Coronary artery (tissue), 2 donors: ENCODE measurements at regions not wholly inside any gene's neighbourhood (a gene's known extent, or its start where the extent isn't known, plus 50 kb on each side); places are given as distances from the start of the nearest gene placed in this dataset.

Experiments
- DNase-seq: peaks from one replicate; pipeline ENCODE4 v3.0.0-alpha.2; 2017; ENCODE audit warnings: low spot score
- H3K27ac ChIP-seq, 2 donors: fragments of 200-600 bp; sonication (generic); one replicate each; pipeline ENCODE4 v1.5.1; 2016 to 2019
- H3K4me3 ChIP-seq: fragments of 200-600 bp; sonication (generic); 2 replicates; pipeline ENCODE4 v1.5.1; 2016; ENCODE audit warnings: mild to moderate bottlenecking, moderate library complexity
- TF ChIP-seq, protein P1 (sequence below): fragments of 200-600 bp; sonication (generic); IDR thresholded peaks from one replicate; pipeline ENCODE4 v1.5.1; 2019; ENCODE audit warnings: antibody characterized with exemption

DNA sequence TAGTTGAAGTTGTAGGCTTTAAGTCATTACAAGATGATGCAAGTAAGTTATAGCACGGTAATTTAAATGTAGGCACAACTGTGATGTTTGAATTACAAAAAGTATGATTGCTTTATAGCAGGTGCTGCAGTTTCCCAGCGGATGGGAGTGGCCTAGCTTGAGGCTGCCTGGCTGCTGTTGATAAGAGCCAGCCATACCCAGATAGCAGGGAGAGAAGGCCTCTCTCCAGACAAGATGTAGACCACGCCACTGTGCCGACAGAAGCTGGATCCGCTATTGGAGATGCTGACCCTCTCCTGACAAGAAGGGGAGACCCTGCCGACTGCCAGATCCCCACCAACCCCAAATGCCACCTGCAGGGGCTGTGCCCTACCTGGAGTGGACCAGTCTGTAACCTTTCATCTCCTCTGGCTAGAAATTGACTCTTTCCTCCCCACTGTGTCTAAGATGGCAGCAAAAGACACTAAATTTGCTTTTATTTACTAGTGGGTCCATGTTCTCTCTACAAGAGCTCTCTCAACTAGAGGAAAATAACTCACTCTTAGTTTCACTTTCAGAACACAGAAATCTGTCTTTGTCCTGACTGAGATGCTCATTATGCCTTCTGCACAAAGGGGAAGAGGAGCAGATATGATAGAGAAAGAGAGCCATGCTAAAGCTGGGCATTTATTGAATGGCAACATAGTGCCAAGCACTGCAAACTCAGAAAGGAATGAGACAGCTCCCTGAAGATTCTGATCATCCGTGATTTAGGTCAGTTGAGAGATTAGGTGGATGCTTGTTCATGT lies 127.9 kb downstream of the URB2 start:
- no peak for DNase-seq
- H3K4me3 ChIP-seq = no peak overlapping the region
- H3K27ac ChIP-seq = no peak overlapping the region
- TF ChIP-seq, protein P1, sequence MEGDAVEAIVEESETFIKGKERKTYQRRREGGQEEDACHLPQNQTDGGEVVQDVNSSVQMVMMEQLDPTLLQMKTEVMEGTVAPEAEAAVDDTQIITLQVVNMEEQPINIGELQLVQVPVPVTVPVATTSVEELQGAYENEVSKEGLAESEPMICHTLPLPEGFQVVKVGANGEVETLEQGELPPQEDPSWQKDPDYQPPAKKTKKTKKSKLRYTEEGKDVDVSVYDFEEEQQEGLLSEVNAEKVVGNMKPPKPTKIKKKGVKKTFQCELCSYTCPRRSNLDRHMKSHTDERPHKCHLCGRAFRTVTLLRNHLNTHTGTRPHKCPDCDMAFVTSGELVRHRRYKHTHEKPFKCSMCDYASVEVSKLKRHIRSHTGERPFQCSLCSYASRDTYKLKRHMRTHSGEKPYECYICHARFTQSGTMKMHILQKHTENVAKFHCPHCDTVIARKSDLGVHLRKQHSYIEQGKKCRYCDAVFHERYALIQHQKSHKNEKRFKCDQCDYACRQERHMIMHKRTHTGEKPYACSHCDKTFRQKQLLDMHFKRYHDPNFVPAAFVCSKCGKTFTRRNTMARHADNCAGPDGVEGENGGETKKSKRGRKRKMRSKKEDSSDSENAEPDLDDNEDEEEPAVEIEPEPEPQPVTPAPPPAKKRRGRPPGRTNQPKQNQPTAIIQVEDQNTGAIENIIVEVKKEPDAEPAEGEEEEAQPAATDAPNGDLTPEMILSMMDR = no peak

DNA sequence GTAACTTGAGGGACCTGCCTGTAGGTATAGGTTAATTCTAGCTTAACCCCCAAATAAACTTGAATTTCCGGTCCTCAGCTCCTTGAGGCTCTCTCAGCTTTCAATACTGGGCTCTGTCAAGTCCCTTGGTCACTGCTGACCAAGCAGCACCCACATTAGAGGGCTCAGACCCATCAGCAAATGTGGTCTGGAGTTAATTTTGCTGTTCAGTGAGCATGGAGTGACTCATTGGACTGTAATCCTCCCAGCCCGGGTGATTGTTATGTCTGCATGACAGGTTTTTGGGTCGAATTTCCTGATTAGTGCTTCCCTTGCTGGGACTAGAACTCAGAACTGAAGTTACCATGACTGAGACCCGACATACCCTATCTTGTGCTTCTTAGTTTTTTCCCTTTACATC lies 130.6 kb downstream of the URB2 start:
- H3K4me3 ChIP-seq = no peak overlapping the region
- H3K27ac ChIP-seq = no peak overlapping the region
- no peak for DNase-seq
- TF ChIP-seq, protein P1 = no peak

DNA sequence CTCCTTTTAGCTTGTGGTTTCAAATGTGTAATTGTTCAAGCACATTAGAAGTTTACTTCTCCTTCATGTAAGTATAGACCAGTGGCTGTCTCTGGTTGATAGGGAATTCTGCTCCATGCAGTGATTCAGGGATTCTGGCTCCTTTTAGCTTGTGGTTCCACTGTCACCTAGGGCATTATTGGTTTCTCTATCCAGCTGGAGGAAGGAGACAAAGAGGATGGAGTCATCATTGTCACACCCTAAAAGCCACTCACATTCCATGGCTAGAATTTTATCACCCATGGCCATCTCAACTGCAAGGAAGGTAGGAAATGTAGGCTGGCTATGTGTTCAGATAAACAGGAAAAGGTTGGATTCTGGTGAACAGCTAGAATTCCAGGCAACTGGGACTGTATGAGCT lies 131.2 kb downstream of the URB2 start:
- H3K4me3 ChIP-seq = no peak overlapping the region
- no peak overlapping the region for H3K27ac ChIP-seq
- TF ChIP-seq, protein P1 = no peak

DNA sequence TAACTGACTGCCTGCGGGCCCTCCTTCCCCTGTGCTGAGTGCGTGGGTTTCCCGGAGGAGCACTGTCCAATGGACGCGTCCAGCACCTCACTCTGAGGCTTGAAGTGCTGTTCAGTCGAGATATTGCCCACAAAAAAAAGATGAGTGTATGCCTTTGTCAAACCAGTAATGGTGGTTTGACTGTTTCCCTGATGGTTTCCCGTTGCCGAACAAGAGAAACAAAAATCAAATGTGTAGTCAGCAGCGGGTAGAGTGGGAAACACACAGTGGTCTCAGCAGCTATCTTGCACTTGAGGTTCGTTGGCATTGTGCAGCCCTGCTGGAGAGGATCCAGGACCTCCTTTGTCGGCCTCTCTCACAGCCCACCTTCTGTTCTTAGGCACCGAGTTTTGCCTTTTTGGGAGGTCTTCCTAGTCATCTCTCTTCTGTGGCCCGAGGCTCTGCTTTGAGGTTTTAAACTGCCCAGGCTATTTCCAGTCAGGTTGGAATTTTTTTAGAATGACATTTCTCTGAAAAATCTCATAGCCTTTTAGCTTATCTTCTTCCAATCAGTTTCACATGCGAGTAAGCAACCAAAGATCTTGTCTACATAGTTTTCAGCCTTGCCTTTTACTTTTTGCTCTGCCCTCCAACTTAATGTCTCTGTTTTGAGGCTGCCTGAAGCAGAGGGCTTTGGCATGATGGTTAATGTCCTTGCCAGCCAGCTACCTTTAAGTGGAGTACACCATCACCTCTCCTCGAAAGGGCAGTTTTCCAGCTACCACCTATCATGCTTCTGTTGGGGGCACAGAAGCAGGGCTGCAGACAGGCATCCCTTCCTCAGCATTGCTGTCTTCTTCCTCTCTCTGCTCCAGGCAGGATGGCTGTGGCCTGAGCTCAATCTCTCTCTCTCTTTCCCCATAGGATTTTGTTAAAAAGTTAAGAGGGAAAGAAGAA lies 132.3 kb downstream of the URB2 start:
- TF ChIP-seq, protein P1 = no peak
- no peak overlapping the region for H3K4me3 ChIP-seq
- no peak for DNase-seq
- no peak overlapping the region for H3K27ac ChIP-seq

More for the DNA sequence above, 131.2 kb downstream of the URB2 start:
- DNase-seq = no peak

DNA sequence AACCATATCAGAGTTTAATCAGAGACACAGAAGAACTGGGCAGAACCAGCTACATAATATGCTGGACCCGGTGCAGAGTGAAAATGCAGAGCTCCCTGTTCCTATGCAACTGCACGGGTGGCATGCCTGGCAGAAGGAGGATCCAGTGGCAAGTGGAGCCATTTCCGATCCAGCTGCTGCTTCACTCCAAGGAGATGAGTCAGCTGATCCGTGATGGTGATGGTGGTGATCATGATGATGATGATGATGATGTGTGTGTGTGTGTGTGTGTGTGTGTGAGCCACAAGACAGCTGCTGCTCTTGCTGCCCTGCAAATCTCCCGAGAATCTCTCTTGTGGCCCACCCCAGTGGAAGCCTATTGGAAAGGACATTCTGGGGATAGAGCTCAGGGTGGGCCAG lies 133.0 kb downstream of the URB2 start:
- no peak overlapping the region for H3K4me3 ChIP-seq
- no peak for DNase-seq

DNA sequence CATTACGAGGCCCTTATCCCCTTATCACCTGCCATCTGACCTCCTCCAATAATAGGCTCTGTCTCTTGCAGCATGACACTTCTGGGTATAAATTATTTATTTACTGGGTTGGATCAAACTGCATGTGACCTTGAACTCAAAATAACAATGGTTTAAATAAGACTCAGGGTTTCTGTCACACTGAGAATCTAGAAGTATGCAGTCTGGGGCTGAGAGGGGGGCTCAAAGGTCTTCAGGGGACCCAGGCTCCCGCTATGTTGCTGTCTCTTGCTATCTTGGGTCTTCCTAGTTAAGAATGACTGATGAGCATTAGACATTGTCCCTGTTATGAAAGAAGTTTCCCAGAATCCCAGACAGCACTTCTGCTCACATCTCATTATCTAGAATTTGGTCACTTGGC lies 133.5 kb downstream of the URB2 start:
- H3K27ac ChIP-seq = no peak overlapping the region
- TF ChIP-seq, protein P1 = no peak
- no peak for DNase-seq
- H3K4me3 ChIP-seq = no peak overlapping the region

More for the DNA sequence above, 133.0 kb downstream of the URB2 start:
- TF ChIP-seq, protein P1 = no peak
- no peak overlapping the region for H3K27ac ChIP-seq
